Activated naive CD8-positive, alpha-beta T cell treated with anti-CD3 and anti-CD28 coated beads for 36 hours (primary cell): ENCODE measurements at regions not wholly inside any gene's neighbourhood (a gene's known extent, or its start where the extent isn't known, plus 50 kb on each side); places are given as distances from the start of the nearest gene placed in this dataset.

Experiments
- DNase-seq: peaks from one replicate; pipeline ENCODE4 v3.0.0; 2021
- H3K27ac Mint-ChIP-seq: one replicate; pipeline ENCODE4 v1.8.0; 2022; ENCODE audit warnings: mild to moderate bottlenecking, moderate library complexity, mixed read lengths
- H3K27me3 Mint-ChIP-seq: one replicate; pipeline ENCODE4 v1.8.0; 2022; ENCODE audit warnings: mild to moderate bottlenecking, mixed read lengths
- H3K36me3 Mint-ChIP-seq: one replicate; pipeline ENCODE4 v1.8.0; 2021; ENCODE audit warnings: mild to moderate bottlenecking, mixed read lengths
- H3K4me1 Mint-ChIP-seq: one replicate; pipeline ENCODE4 v1.8.0; 2021; ENCODE audit warnings: mixed read lengths
- H3K4me3 Mint-ChIP-seq: one replicate; pipeline ENCODE4 v1.8.0; 2022; ENCODE audit warnings: mild to moderate bottlenecking, moderate library complexity, mixed read lengths
- H3K9me3 Mint-ChIP-seq: one replicate; pipeline ENCODE4 v1.8.0; 2022; ENCODE audit warnings: mixed read lengths

DNA sequence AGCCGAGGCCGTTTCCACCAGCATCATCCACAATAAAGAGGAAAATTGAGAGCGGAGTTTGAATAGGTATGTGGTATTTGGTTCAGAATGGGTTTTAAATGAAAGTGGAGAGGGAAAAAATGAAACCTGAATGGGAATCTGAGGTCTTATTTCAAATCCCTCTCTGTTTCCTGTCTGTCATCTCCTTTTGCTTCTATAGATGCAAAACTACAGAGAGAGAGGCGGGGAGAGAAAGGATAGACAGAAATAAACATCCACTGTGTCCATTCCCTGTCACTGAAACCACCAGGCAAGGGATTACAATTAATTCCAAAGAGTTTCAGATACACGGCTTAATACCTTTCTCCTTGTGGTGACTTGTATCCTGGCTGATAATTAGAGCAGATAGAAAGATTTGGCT, 102.3 kb downstream of the DAD1 start:
- H3K27me3 Mint-ChIP-seq, result no peaks in the 10 kb centered on the region
- no peaks in the 10 kb centered on the region for H3K9me3 Mint-ChIP-seq
- DNase-seq, result no peak
- H3K36me3 Mint-ChIP-seq, result peaks cover 37% of the 10 kb centered on the region
- H3K4me3 Mint-ChIP-seq, result peak overlapping the region; percentile 86
- peak overlapping the region; percentile 81 for H3K27ac Mint-ChIP-seq
- peaks cover 6% of the 10 kb centered on the region for H3K4me1 Mint-ChIP-seq

- H3K4me1 Mint-ChIP-seq, result peaks cover 4% of the 10 kb centered on the region
- H3K27ac Mint-ChIP-seq, result peak overlapping the region; percentile 91
- H3K27me3 Mint-ChIP-seq, result no peaks in the 10 kb centered on the region
- no peaks in the 10 kb centered on the region for H3K9me3 Mint-ChIP-seq
- H3K4me3 Mint-ChIP-seq, result peak overlapping the region; percentile 77
- H3K36me3 Mint-ChIP-seq, result peaks cover 30% of the 10 kb centered on the region
- DNase-seq, result no peak
These were observed 103.4 kb downstream of the DAD1 start for GRCh38 chr14:22485649-22486048.

DNA sequence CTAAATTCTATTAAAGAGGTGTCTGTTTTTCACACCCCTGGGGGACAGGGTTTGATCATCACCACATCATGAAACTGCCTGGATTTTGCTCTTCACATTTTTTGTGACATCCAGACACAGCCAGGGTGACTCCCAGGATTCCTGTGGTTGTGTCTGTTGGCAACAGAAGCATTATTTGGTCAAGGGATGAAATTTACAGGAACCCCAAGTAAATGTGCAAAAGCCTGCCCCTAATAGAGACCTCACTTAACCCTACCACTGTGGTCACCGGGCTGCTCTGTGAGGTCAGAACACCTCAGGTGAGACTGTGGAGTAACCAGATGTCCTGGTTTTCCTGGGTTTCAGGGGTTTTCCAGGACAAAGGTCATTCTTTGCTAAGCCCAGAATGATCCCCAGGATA, 103.8 kb downstream of the DAD1 start:
- Mint-ChIP-seq H3K27ac (peak overlapping the region; percentile 91), H3K4me1 (peaks cover 4% of the 10 kb centered on the region), H3K27me3 (no peaks in the 10 kb centered on the region), H3K4me3 (peak overlapping the region; percentile 77), H3K36me3 (peaks cover 25% of the 10 kb centered on the region), H3K9me3 (no peaks in the 10 kb centered on the region)
- DNase-seq, result no peak

- Mint-ChIP-seq H3K27me3 (no peaks in the 10 kb centered on the region), H3K9me3 (no peaks in the 10 kb centered on the region), H3K36me3 (peaks cover 20% of the 10 kb centered on the region), H3K27ac (peak overlapping the region; percentile 91), H3K4me3 (peak overlapping the region; percentile 77), H3K4me1 (no peaks in the 10 kb centered on the region)
- DNase-seq, result no peak
These were observed 104.4 kb downstream of the DAD1 start for GRCh38 chr14:22484632-22485031.

DNA sequence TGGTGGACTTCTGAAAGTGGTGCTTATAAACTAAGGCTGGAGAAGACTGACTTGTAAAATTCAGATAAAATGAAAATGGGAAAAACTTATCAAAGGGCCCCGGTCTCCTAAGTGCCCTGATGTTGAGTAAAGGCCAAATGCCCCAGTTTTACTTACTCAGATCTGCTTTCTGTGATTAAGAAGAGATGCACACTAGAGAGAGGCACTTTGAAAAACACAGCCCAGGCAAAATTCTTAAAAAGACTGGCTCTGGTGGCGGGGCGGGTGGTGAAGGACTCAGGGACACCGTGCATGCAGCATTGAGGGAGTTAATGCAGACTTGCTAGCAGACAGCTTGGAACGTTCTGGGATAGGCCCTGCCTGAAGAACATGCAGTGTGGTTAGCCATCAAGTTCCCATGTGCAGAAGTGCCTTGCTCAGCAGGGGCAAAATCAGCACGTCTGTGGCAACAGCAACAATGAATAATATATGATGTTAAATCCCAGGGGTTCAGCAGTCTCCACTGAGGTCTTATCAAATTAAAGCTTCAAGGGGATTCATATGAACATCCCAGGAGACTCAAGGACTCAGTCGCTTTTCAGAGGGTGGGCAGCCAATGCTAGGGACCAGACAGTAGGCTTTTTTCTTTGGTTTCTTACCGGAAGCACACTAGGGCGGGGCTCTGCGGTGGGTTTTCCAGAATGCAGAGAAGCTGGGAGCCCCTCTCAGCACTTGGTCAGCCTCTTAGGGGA, 105.0 kb downstream of the DAD1 start:
- peak overlapping the region; percentile 78 for H3K27ac Mint-ChIP-seq
- no peaks in the 10 kb centered on the region for H3K9me3 Mint-ChIP-seq
- peaks cover 17% of the 10 kb centered on the region for H3K36me3 Mint-ChIP-seq
- no peaks in the 10 kb centered on the region for H3K4me1 Mint-ChIP-seq
- H3K27me3 Mint-ChIP-seq, result no peaks in the 10 kb centered on the region
- no peak for DNase-seq
- peak overlapping the region; percentile 77 for H3K4me3 Mint-ChIP-seq

GRCh38 chr14:22482782-22483553, 106.1 kb downstream of the DAD1 start:
- peaks cover 11% of the 10 kb centered on the region for H3K36me3 Mint-ChIP-seq
- peak overlapping the region; percentile 77 for H3K4me3 Mint-ChIP-seq
- H3K9me3 Mint-ChIP-seq, result no peaks in the 10 kb centered on the region
- H3K27ac Mint-ChIP-seq, result peak overlapping the region; percentile 78
- DNase-seq, result no peak
- no peaks in the 10 kb centered on the region for H3K4me1 Mint-ChIP-seq
- no peaks in the 10 kb centered on the region for H3K27me3 Mint-ChIP-seq

GRCh38 chr14:22482085-22482694, 106.8 kb downstream of the DAD1 start:
- Mint-ChIP-seq H3K4me1 (no peaks in the 10 kb centered on the region), H3K27ac (peak overlapping the region; percentile 86), H3K4me3 (peak overlapping the region; percentile 70), H3K36me3 (peaks cover 10% of the 10 kb centered on the region), H3K27me3 (no peaks in the 10 kb centered on the region), H3K9me3 (no peaks in the 10 kb centered on the region)
- DNase-seq, result no peak

GRCh38 chr14:22481546-22481945, 107.5 kb downstream of the DAD1 start:
- Mint-ChIP-seq H3K4me3 (peak overlapping the region; percentile 70), H3K27me3 (no peaks in the 10 kb centered on the region), H3K9me3 (no peaks in the 10 kb centered on the region), H3K27ac (peak overlapping the region; percentile 86), H3K4me1 (no peaks in the 10 kb centered on the region), H3K36me3 (peaks cover 6% of the 10 kb centered on the region)
- no peak for DNase-seq

GRCh38 chr14:22479776-22480464, 109.1 kb downstream of the DAD1 start:
- H3K9me3 Mint-ChIP-seq, result no peaks in the 10 kb centered on the region
- H3K4me1 Mint-ChIP-seq, result no peaks in the 10 kb centered on the region
- peak overlapping the region; percentile 56 for H3K27ac Mint-ChIP-seq
- DNase-seq, result no peak
- peak overlapping the region; percentile 51 for H3K4me3 Mint-ChIP-seq
- no peaks in the 10 kb centered on the region for H3K36me3 Mint-ChIP-seq
- H3K27me3 Mint-ChIP-seq, result no peaks in the 10 kb centered on the region

DNA sequence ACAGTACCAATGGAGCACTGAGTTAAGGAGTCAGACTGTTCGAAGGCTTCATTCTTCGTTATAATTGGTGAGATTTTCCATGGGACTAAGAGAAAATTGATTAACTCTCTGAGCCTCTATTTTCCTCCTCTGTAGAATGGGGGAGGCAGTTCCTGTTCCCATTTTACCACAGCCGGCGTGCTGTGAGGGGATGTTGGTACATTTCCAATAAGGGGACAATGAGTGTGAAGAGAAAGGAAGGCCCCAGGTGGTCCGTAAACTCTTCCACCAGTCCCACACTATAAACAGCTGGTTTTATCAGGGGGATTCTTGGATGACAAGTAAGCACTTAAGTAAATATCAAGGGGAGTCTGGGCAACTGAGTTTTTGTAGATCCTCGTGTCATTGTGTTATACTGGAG, 109.9 kb downstream of the DAD1 start:
- no peaks in the 10 kb centered on the region for H3K4me1 Mint-ChIP-seq
- peak overlapping the region; percentile 51 for H3K4me3 Mint-ChIP-seq
- DNase-seq, result no peak
- peak overlapping the region; percentile 34 for H3K27ac Mint-ChIP-seq
- no peaks in the 10 kb centered on the region for H3K36me3 Mint-ChIP-seq
- no peaks in the 10 kb centered on the region for H3K9me3 Mint-ChIP-seq
- H3K27me3 Mint-ChIP-seq, result no peaks in the 10 kb centered on the region

DNA sequence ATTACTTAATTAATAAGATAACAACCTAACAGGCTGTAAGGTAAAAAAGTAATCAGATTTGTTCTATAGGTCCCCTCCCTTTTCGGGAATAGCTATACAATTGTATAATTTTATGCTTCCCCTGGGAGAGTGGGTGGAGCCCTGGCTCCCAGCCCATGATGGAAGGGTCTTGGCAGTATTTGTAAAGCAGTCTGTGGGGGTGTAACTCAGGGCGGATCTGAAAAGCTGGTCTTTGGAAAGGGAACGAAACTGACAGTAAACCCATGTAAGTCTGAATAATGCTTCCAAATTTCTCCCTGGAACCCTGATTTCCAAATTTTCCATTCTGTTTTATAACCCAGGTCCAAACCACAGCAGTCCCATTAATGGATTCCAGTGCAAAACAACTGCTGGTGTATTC, 110.4 kb downstream of the DAD1 start:
- Mint-ChIP-seq H3K9me3 (no peaks in the 10 kb centered on the region), H3K27ac (no peak overlapping the region), H3K36me3 (no peaks in the 10 kb centered on the region), H3K4me1 (no peaks in the 10 kb centered on the region), H3K4me3 (peak overlapping the region; percentile 51), H3K27me3 (no peaks in the 10 kb centered on the region)
- no peak for DNase-seq

GRCh38 chr14:22478247-22478646, 110.8 kb downstream of the DAD1 start:
- no peaks in the 10 kb centered on the region for H3K9me3 Mint-ChIP-seq
- no peak overlapping the region for H3K27ac Mint-ChIP-seq
- H3K4me3 Mint-ChIP-seq, result no peak overlapping the region
- H3K27me3 Mint-ChIP-seq, result no peaks in the 10 kb centered on the region
- H3K4me1 Mint-ChIP-seq, result no peaks in the 10 kb centered on the region
- H3K36me3 Mint-ChIP-seq, result no peaks in the 10 kb centered on the region
- no peak for DNase-seq

DNA sequence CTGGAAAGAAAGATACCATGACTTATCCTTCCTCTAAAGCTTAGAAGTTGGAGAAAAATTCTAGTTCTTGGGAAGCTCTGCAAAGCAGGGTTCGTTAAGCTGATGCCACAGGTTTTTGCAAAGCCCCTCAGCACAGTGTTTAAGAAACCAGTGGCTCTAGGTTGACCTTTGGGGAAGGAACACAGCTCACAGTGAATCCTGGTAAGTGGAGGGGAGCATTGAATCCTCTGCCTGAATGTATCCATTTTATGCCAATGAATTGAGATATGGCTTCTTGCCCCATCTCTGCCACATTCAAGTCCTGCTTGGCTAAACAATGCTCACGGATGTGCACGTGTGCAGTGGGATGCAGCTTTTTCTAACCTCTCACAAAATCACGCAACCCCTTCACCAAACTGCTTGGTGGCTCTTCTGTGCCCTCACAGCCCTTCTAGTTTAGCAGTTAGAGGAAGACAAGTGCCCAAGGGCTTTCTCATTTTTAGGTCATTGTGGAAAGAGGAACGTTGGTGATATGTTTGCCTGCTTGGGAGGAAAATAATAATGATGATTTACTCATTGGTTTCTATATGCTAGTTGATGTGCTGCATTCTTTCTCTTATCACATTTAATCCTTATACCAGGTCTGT, 111.3 kb downstream of the DAD1 start:
- no peaks in the 10 kb centered on the region for H3K4me1 Mint-ChIP-seq
- no peaks in the 10 kb centered on the region for H3K36me3 Mint-ChIP-seq
- H3K27ac Mint-ChIP-seq, result no peak overlapping the region
- DNase-seq, result no peak
- no peaks in the 10 kb centered on the region for H3K9me3 Mint-ChIP-seq
- peak overlapping the region; percentile 25 for H3K4me3 Mint-ChIP-seq
- H3K27me3 Mint-ChIP-seq, result no peaks in the 10 kb centered on the region

- Mint-ChIP-seq H3K27ac (no peak overlapping the region), H3K9me3 (no peaks in the 10 kb centered on the region), H3K27me3 (no peaks in the 10 kb centered on the region), H3K4me3 (no peak overlapping the region), H3K4me1 (no peaks in the 10 kb centered on the region), H3K36me3 (no peaks in the 10 kb centered on the region)
- DNase-seq, result no peak
These were observed 112.1 kb downstream of the DAD1 start for GRCh38 chr14:22476887-22477286.
